Left ventricle myocardium inferior (tissue), 1 donor: ENCODE measurements at regions not wholly inside any gene's neighbourhood (a gene's known extent, or its start where the extent isn't known, plus 50 kb on each side); places are given as distances from the start of the nearest gene placed in this dataset.
"Not testable (repeated sequence)": the region's sequence is repeated elsewhere in the genome, so short reads cannot be mapped to it uniquely, and the experiment has no call there.

Source experiments
- DNase-seq: peaks from one replicate; pipeline ENCODE4 v3.0.0-alpha.2; 2020
- H3K27ac ChIP-seq: fragments of 200-600 bp; replicated peaks from 2 replicates; pipeline ENCODE4 v1.8.0; 2021
- H3K27me3 ChIP-seq: fragments of 200-600 bp; 2 replicates; pipeline ENCODE4 v1.8.0; 2021; ENCODE audit warnings: low read depth
- H3K36me3 ChIP-seq: fragments of 200-600 bp; 2 replicates; pipeline ENCODE4 v1.8.0; 2021
- H3K4me1 ChIP-seq: fragments of 200-600 bp; 2 replicates; pipeline ENCODE4 v1.8.0; 2021
- H3K4me3 ChIP-seq: fragments of 200-600 bp; 2 replicates; pipeline ENCODE4 v1.8.0; 2021; ENCODE audit warnings: mild to moderate bottlenecking, moderate library complexity
- H3K9me3 ChIP-seq: fragments of 200-600 bp; replicated peaks from 2 replicates; pipeline ENCODE4 v1.8.0; 2021
- CTCF ChIP-seq: fragments of 200-600 bp; IDR thresholded peaks from 2 replicates; pipeline ENCODE4 v1.8.0; 2021; ENCODE audit warnings: antibody characterized with exemption, mild to moderate bottlenecking, borderline replicate concordance
- intact Hi-C: fragments of 100-400 bp; cut with micrococcal nuclease; formaldehyde crosslinking; loops from one replicate; pipeline ENCODE4 v1.11.0; 2022
- donor health status: DM: no; HTN: yes; CAD: no; lungs with severe emphysema.

- intact Hi-C loops: no loop called here
- no peak for TF ChIP-seq CTCF
- H3K36me3 ChIP-seq: no peaks in the 10 kb centered on the region
Observed at GRCh38 chr16:16925432-16925831, 545.3 kb downstream of the XYLT1 start.

GRCh38 chr16:16928532-16929109 lies 542.1 kb downstream of the XYLT1 start:
- no peak for DNase-seq
- no peaks in the 10 kb centered on the region for H3K4me1 ChIP-seq
- no peak for TF ChIP-seq CTCF
- intact Hi-C loops: no loop called here
- H3K27me3 ChIP-seq: peaks cover 13% of the 10 kb centered on the region
- peaks cover 13% of the 10 kb centered on the region for H3K9me3 ChIP-seq
- no peak overlapping the region for H3K4me3 ChIP-seq
- no peaks in the 10 kb centered on the region for H3K36me3 ChIP-seq
- H3K27ac ChIP-seq: no peak overlapping the region

More at GRCh38 chr16:16925432-16925831, 545.3 kb downstream of the XYLT1 start:
- DNase-seq: no peak
- Histone ChIP-seq H3K4me3 (no peak overlapping the region), H3K27ac (no peak overlapping the region), H3K27me3 (peaks cover 35% of the 10 kb centered on the region), H3K4me1 (no peaks in the 10 kb centered on the region), H3K9me3 (peaks cover 13% of the 10 kb centered on the region)

- Histone ChIP-seq H3K27me3 (peaks cover 30% of the 10 kb centered on the region), H3K36me3 (no peaks in the 10 kb centered on the region), H3K4me3 (no peak overlapping the region), H3K4me1 (no peaks in the 10 kb centered on the region), H3K9me3 (peaks cover 10% of the 10 kb centered on the region), H3K27ac (no peak overlapping the region)
- intact Hi-C loops: no loop called here
- TF ChIP-seq CTCF: no peak
- DNase-seq: no peak
Observed at GRCh38 chr16:16930309-16931000, 540.3 kb downstream of the XYLT1 start.

- H3K27me3 ChIP-seq: peaks cover 60% of the 10 kb centered on the region
- TF ChIP-seq CTCF: no peak
- no peak for DNase-seq
- no peaks in the 10 kb centered on the region for H3K36me3 ChIP-seq
- H3K4me3 ChIP-seq: no peak overlapping the region
- intact Hi-C loops: no loop called here
- H3K4me1 ChIP-seq: no peaks in the 10 kb centered on the region
- H3K27ac ChIP-seq: no peak overlapping the region
- no peaks in the 10 kb centered on the region for H3K9me3 ChIP-seq
Observed at GRCh38 chr16:16933861-16934260, 536.9 kb downstream of the XYLT1 start.

GRCh38 chr16:16934660-16935059 lies 536.1 kb downstream of the XYLT1 start:
- intact Hi-C loops: no loop called here
- DNase-seq: no peak
- no peaks in the 10 kb centered on the region for H3K36me3 ChIP-seq
- H3K27ac ChIP-seq: no peak overlapping the region
- H3K27me3 ChIP-seq: peaks cover 61% of the 10 kb centered on the region
- H3K4me3 ChIP-seq: no peak overlapping the region
- H3K4me1 ChIP-seq: no peaks in the 10 kb centered on the region
- no peak for TF ChIP-seq CTCF
- no peaks in the 10 kb centered on the region for H3K9me3 ChIP-seq

GRCh38 chr16:16935909-16936308 lies 534.9 kb downstream of the XYLT1 start:
- DNase-seq, intact Hi-C loops, H3K4me1 ChIP-seq, H3K27ac ChIP-seq, H3K36me3 ChIP-seq, H3K4me3 ChIP-seq, H3K9me3 ChIP-seq: not testable (repeated sequence)
- H3K27me3 ChIP-seq: peaks cover 68% of the 10 kb centered on the region
